Spleen (tissue), 11 donors: ENCODE measurements at regions not wholly inside any gene's neighbourhood (a gene's known extent, or its start where the extent isn't known, plus 50 kb on each side); places are given as distances from the start of the nearest gene placed in this dataset.

Source experiments
- DNase-seq: peaks from one replicate; pipeline ENCODE4 v3.0.0-alpha.2; 2020
- H3K27ac ChIP-seq, 8 donors: fragments of 200-600 bp; sonication (generic) in 7 of 8; 1 replicate in 4 of 8; 2 replicates in 4 of 8; pipeline versions ENCODE4 v1.5.0 to v1.8.0; 2016 to 2021; ENCODE audit warnings: inconsistent platforms in 4 of 8, mild to moderate bottlenecking in 4 of 8, moderate library complexity in 1 of 8
- H3K27me3 ChIP-seq, 7 donors: fragments of 200-600 bp; sonication (generic) in 6 of 7; replicated peaks in 1 of 7; 1 replicate in 4 of 7; 2 replicates in 3 of 7; pipeline versions ENCODE4 v1.5.0 to v1.8.0; 2016 to 2021; ENCODE audit warnings: inconsistent platforms in 3 of 7, mild to moderate bottlenecking in 1 of 7
- H3K36me3 ChIP-seq, 6 donors: fragments of 200-600 bp; sonication (generic) in 5 of 6; 1 replicate in 4 of 6; 2 replicates in 2 of 6; pipeline versions ENCODE4 v1.5.0 to v1.8.0; 2016 to 2021; ENCODE audit warnings: inconsistent platforms in 2 of 6
- H3K4me1 ChIP-seq, 6 donors: fragments of 200-600 bp; sonication (generic) in 5 of 6; 1 replicate in 3 of 6; 2 replicates in 3 of 6; pipeline versions ENCODE4 v1.5.0 to v1.8.0; 2016 to 2021; ENCODE audit warnings: inconsistent platforms in 3 of 6
- H3K4me3 ChIP-seq, 8 donors: fragments of 200-600 bp; sonication (generic) in 7 of 8; 1 replicate in 4 of 8; 2 replicates in 4 of 8; pipeline versions ENCODE4 v1.5.0 to v1.8.0; 2016 to 2021; ENCODE audit warnings: inconsistent platforms in 4 of 8, mild to moderate bottlenecking in 4 of 8, moderate library complexity in 2 of 8
- H3K9me3 ChIP-seq, 8 donors: fragments of 200-600 bp; sonication (generic) in 7 of 8; 1 replicate in 4 of 8; 2 replicates in 4 of 8; pipeline versions ENCODE4 v1.5.0 to v1.8.0; 2016 to 2021; ENCODE audit warnings: inconsistent platforms in 4 of 8
- CTCF ChIP-seq, 11 experiments: fragments of 200-600 bp in 7 of 11; fragments of 450-650 bp in 4 of 11; sonication (generic) in 4 of 11; IDR thresholded peaks in 8 of 11; conservative IDR thresholded peaks in 3 of 11; 1 replicate in 7 of 11; 2 replicates in 4 of 11; pipeline versions ENCODE4 v1.4.0 to v1.8.0; 2016 to 2021; ENCODE audit warnings: antibody characterized with exemption in 11 of 11, inconsistent platforms in 4 of 11, mild to moderate bottlenecking in 1 of 11
- POLR2A ChIP-seq, 3 donors: fragments of 450-650 bp; IDR thresholded peaks; one replicate each; pipeline ENCODE4 v1.5.1; 2017; ENCODE audit warnings: antibody characterized with exemption in 3 of 3, mild to moderate bottlenecking in 1 of 3
- POLR2AphosphoS5 ChIP-seq, 3 donors: sonication (generic); formaldehyde crosslinking; IDR thresholded peaks; one replicate each; pipeline ENCODE4 v1.5.1; 2017; ENCODE audit warnings: antibody characterized with exemption in 3 of 3
- WGBS, 5 donors: extraction: QIAGEN DNeasy Blood & Tissue Kit in 3 of 5; methylation state at CpG; one replicate each; pipeline versions ENCODE4 v1.1.5 to v1.1.7; 2013 to 2018; 5-methylcytosine and 5-hydroxymethylcytosine counted together
- intact Hi-C: fragments of 100-400 bp; cut with DNase I; formaldehyde crosslinking; loops from one replicate; pipeline ENCODE4 v1.15.0; 2023; ENCODE audit warnings: low total_unique reads
- donor health status: healthy with polysubstance abuse.
- donor health status: DM: no; HTN: no; CAD: no; lungs with moderate emphysema.
- donor health status: DM: no; HTN: no; CAD: no.
- donor health status: Bipolar disorder and iron deficiency.
- donor health status: healthy.
- donor health status: DM: no; HTN: no; CAD: no.
- donor health status: DM: yes; HTN: yes; CAD: no.

GRCh38 chr7:101701153-101701794 is 72.2 kb upstream of the MYL10 start:
- intact Hi-C loops = no loop called here
- Histone ChIP-seq H3K36me3 (no peaks in the 10 kb centered on the region), H3K27ac (no peak overlapping the region), H3K9me3 (no peaks in the 10 kb centered on the region), H3K4me1 (no peaks in the 10 kb centered on the region), H3K4me3 (no peak overlapping the region), H3K27me3 (peaks cover 0 to 17% (median 0%) of the 10 kb centered on the region in 7 donors)
- no peak for TF ChIP-seq POLR2AphosphoS5 (IDR thresholded peaks at IDR 0.05)
- TF ChIP-seq CTCF (IDR thresholded peaks at IDR 0.05 in 8 of 11, conservative IDR thresholded peaks at IDR 0.05 in 3 of 11) = no peak
- no peak for TF ChIP-seq POLR2A (IDR thresholded peaks at IDR 0.05)
- 85 to 93% (median 89%) methylated on average over 13 of the region's 13 CpGs for WGBS, 5 donors
- no peak for DNase-seq

GRCh38 chr7:101702362-101702850 is 73.3 kb upstream of the MYL10 start:
- intact Hi-C loops = no loop called here
- 70 to 81% (median 73%) methylated on average over 13 of the region's 13 CpGs for WGBS, 5 donors
- Histone ChIP-seq H3K27ac (no peak overlapping the region), H3K4me3 (no peak overlapping the region), H3K9me3 (no peaks in the 10 kb centered on the region), H3K36me3 (no peaks in the 10 kb centered on the region), H3K4me1 (no peaks in the 10 kb centered on the region), H3K27me3 (peaks cover 0 to 27% (median 0%) of the 10 kb centered on the region in 7 donors)
- DNase-seq = no peak
- TF ChIP-seq CTCF (IDR thresholded peaks at IDR 0.05 in 8 of 11, conservative IDR thresholded peaks at IDR 0.05 in 3 of 11) = no peak
- no peak for TF ChIP-seq POLR2AphosphoS5 (IDR thresholded peaks at IDR 0.05)
- no peak for TF ChIP-seq POLR2A (IDR thresholded peaks at IDR 0.05)

GRCh38 chr7:101705331-101705730 is 76.2 kb upstream of the MYL10 start:
- H3K36me3 ChIP-seq = no peaks in the 10 kb centered on the region
- H3K27ac ChIP-seq = no peak overlapping the region
- intact Hi-C loops = no loop called here
- WGBS, 5 donors = 42 to 58% (median 54%) methylated on average over 3 of the region's 3 CpGs
- H3K4me1 ChIP-seq = no peaks in the 10 kb centered on the region
- H3K4me3 ChIP-seq = no peak overlapping the region
- no peaks in the 10 kb centered on the region for H3K9me3 ChIP-seq
- no peak for DNase-seq
- peaks cover 0 to 12% (median 0%) of the 10 kb centered on the region in 7 donors for H3K27me3 ChIP-seq
- TF ChIP-seq POLR2AphosphoS5 (IDR thresholded peaks at IDR 0.05) (no peak), POLR2A (IDR thresholded peaks at IDR 0.05) (no peak), CTCF (IDR thresholded peaks at IDR 0.05 in 8 of 11, conservative IDR thresholded peaks at IDR 0.05 in 3 of 11) (no peak)

GRCh38 chr7:101707587-101707986 is 78.5 kb upstream of the MYL10 start:
- no peaks in the 10 kb centered on the region for H3K9me3 ChIP-seq
- no peaks in the 10 kb centered on the region for H3K4me1 ChIP-seq
- intact Hi-C loops = no loop called here
- TF ChIP-seq CTCF (IDR thresholded peaks at IDR 0.05 in 8 of 11, conservative IDR thresholded peaks at IDR 0.05 in 3 of 11) (no peak), POLR2AphosphoS5 (IDR thresholded peaks at IDR 0.05) (no peak), POLR2A (IDR thresholded peaks at IDR 0.05) (no peak)
- no peak overlapping the region for H3K4me3 ChIP-seq
- no peaks in the 10 kb centered on the region for H3K36me3 ChIP-seq
- no peak overlapping the region for H3K27ac ChIP-seq
- H3K27me3 ChIP-seq = peaks cover 0 to 12% (median 0%) of the 10 kb centered on the region in 7 donors
- DNase-seq = no peak
- 79 to 91% (median 86%) methylated on average over 8 of the region's 8 CpGs for WGBS, 5 donors
